ENCODE measurements at regions not wholly inside any gene's neighbourhood (a gene's known extent, or its start where the extent isn't known, plus 50 kb on each side); places are given as distances from the start of the nearest gene placed in this dataset.

GRCh38 chr7:91771921-91772815, 108.3 kb downstream of the MTERF1 start:
- Histone ChIP-seq H3K4me1 (ENCODE audit: control insufficient read depth, low read length) (no peaks in the 10 kb centered on the region), H3K27ac (ENCODE audit: low read depth, low read length) (no peak overlapping the region), H3F3A (ENCODE audit: control insufficient read depth, insufficient read depth) (no peaks in the 10 kb centered on the region), H4K20me1 (ENCODE audit: control insufficient read depth, insufficient read depth, low read depth, low read length) (no peaks in the 10 kb centered on the region), H3K79me2 (ENCODE audit: control insufficient read depth, low read length) (no peaks in the 10 kb centered on the region), H3K9me2 (replicated peaks; ENCODE audit: control insufficient read depth, low read length) (no peaks in the 10 kb centered on the region), H3K27me3 (ENCODE audit: control insufficient read depth, low read length) (peaks cover 4% of the 10 kb centered on the region; the same call in 1 of the 2 replicates), H3K36me3 (ENCODE audit: control insufficient read depth, low read length) (no peaks in the 10 kb centered on the region), H3K9me3 (ENCODE audit: control insufficient read depth, insufficient read depth, low read length) (no peaks in the 10 kb centered on the region), H3K4me2 (ENCODE audit: low read length) (no peak overlapping the region), H3K4me3 (ENCODE audit: low read length) (no peak overlapping the region)
- TF ChIP-seq CTCF (IDR thresholded peaks at IDR 0.05; ENCODE audit: low read depth, low read length, poor library complexity, severe bottlenecking) (no peak), EZH2phosphoT487 (IDR thresholded peaks at IDR 0.05; ENCODE audit: borderline replicate concordance, low read length) (no peak)

- Histone ChIP-seq H3K36me3 (ENCODE audit: control insufficient read depth, low read length) (no peaks in the 10 kb centered on the region), H3K27ac (ENCODE audit: low read depth, low read length) (no peak overlapping the region), H4K20me1 (ENCODE audit: control insufficient read depth, insufficient read depth, low read depth, low read length) (no peaks in the 10 kb centered on the region), H3K9me2 (replicated peaks; ENCODE audit: control insufficient read depth, low read length) (no peaks in the 10 kb centered on the region), H3K4me3 (ENCODE audit: low read length) (no peak overlapping the region), H3K9me3 (ENCODE audit: control insufficient read depth, insufficient read depth, low read length) (no peaks in the 10 kb centered on the region), H3F3A (ENCODE audit: control insufficient read depth, insufficient read depth) (no peaks in the 10 kb centered on the region), H3K27me3 (ENCODE audit: control insufficient read depth, low read length) (peaks cover 19% of the 10 kb centered on the region), H3K4me2 (ENCODE audit: low read length) (no peak overlapping the region), H3K79me2 (ENCODE audit: control insufficient read depth, low read length) (no peaks in the 10 kb centered on the region), H3K4me1 (ENCODE audit: control insufficient read depth, low read length) (no peaks in the 10 kb centered on the region)
- TF ChIP-seq EZH2phosphoT487 (IDR thresholded peaks at IDR 0.05; ENCODE audit: borderline replicate concordance, low read length) (no peak), CTCF (IDR thresholded peaks at IDR 0.05; ENCODE audit: low read depth, low read length, poor library complexity, severe bottlenecking) (no peak)
These were observed 104.3 kb downstream of the MTERF1 start for GRCh38 chr7:91776171-91776570.

- H3K4me3 ChIP-seq (ENCODE audit: low read length): no peak overlapping the region
- H3K36me3 ChIP-seq (ENCODE audit: control insufficient read depth, low read length): no peaks in the 10 kb centered on the region
- H3K4me1 ChIP-seq (ENCODE audit: control insufficient read depth, low read length): no peaks in the 10 kb centered on the region
- no peaks in the 10 kb centered on the region for H3F3A ChIP-seq (ENCODE audit: control insufficient read depth, insufficient read depth)
- H3K9me2 ChIP-seq (replicated peaks; ENCODE audit: control insufficient read depth, low read length): no peaks in the 10 kb centered on the region
- no peaks in the 10 kb centered on the region for H3K79me2 ChIP-seq (ENCODE audit: control insufficient read depth, low read length)
- peaks cover 20% of the 10 kb centered on the region for H3K27me3 ChIP-seq (ENCODE audit: control insufficient read depth, low read length)
- TF ChIP-seq EZH2phosphoT487 (IDR thresholded peaks at IDR 0.05; ENCODE audit: borderline replicate concordance, low read length): no peak
- TF ChIP-seq CTCF (IDR thresholded peaks at IDR 0.05; ENCODE audit: low read depth, low read length, poor library complexity, severe bottlenecking): no peak
- H3K27ac ChIP-seq (ENCODE audit: low read depth, low read length): no peak overlapping the region
- no peaks in the 10 kb centered on the region for H3K9me3 ChIP-seq (ENCODE audit: control insufficient read depth, insufficient read depth, low read length)
- H4K20me1 ChIP-seq (ENCODE audit: control insufficient read depth, insufficient read depth, low read depth, low read length): no peaks in the 10 kb centered on the region
- H3K4me2 ChIP-seq (ENCODE audit: low read length): no peak overlapping the region
These were observed 103.0 kb downstream of the MTERF1 start for GRCh38 chr7:91777522-91777921.

Data from DOHH2 (cell line).